Stomach (tissue), 8 donors: ENCODE measurements at regions not wholly inside any gene's neighbourhood (a gene's known extent, or its start where the extent isn't known, plus 50 kb on each side); places are given as distances from the start of the nearest gene placed in this dataset.

Experiments used
- DNase-seq, 2 donors: peaks; one replicate each; pipeline versions ENCODE4 v3.0.0 to v3.0.0-alpha.2; 2013 to 2019
- H3K27ac ChIP-seq, 5 donors: fragments of 200-600 bp in 4 of 5; sonication (generic) in 4 of 5; one replicate each; pipeline ENCODE4 v1.5.1; 2013 to 2019; ENCODE audit warnings: mild to moderate bottlenecking in 1 of 5, moderate library complexity in 1 of 5
- H3K27me3 ChIP-seq, 3 donors: fragments of 200-600 bp; sonication (generic); one replicate each; pipeline ENCODE4 v1.5.1; 2017 to 2019; ENCODE audit warnings: mixed run types in 1 of 3
- H3K36me3 ChIP-seq, 4 donors: fragments of 200-600 bp; sonication (generic); 1 replicate in 3 of 4; 2 replicates in 1 of 4; pipeline ENCODE4 v1.5.1; 2016 to 2019
- H3K4me1 ChIP-seq, 4 donors: fragments of 200-600 bp; sonication (generic); one replicate each; pipeline ENCODE4 v1.5.1; 2016 to 2019
- H3K4me3 ChIP-seq, 4 donors: fragments of 200-600 bp; sonication (generic) in 3 of 4; one replicate each; pipeline ENCODE4 v1.5.1; 2016 to 2019; ENCODE audit warnings: mild to moderate bottlenecking in 1 of 4
- H3K9me3 ChIP-seq, 4 donors: fragments of 200-600 bp; sonication (generic); one replicate each; pipeline ENCODE4 v1.5.1; 2016 to 2019
- EP300 ChIP-seq: sonication (generic); formaldehyde crosslinking; IDR thresholded peaks from one replicate; pipeline ENCODE4 v1.6.1; 2017; ENCODE audit warnings: antibody characterized with exemption
- POLR2A ChIP-seq, 4 donors: fragments of 450-650 bp; IDR thresholded peaks; one replicate each; pipeline ENCODE4 v1.6.1; 2016; ENCODE audit warnings: antibody characterized with exemption in 4 of 4, control low read depth in 2 of 4, mild to moderate bottlenecking in 1 of 4, moderate library complexity in 1 of 4
- POLR2AphosphoS5 ChIP-seq, 3 donors: sonication (generic); formaldehyde crosslinking; IDR thresholded peaks; one replicate each; pipeline ENCODE4 v1.6.1; 2016; ENCODE audit warnings: antibody characterized with exemption in 3 of 3
- WGBS, 5 donors: extraction: QIAGEN DNeasy Blood & Tissue Kit in 3 of 5; methylation state at CpG; one replicate each; pipeline versions ENCODE4 v1.1.5 to v1.1.7; 2013 to 2018; 5-methylcytosine and 5-hydroxymethylcytosine counted together
- intact Hi-C: fragments of 100-400 bp; cut with DNase I; formaldehyde crosslinking; loops from one replicate; pipeline ENCODE4 v1.15.1; 2023; ENCODE audit warnings: low total_unique reads
- TF ChIP-seq, protein P1 (sequence below), 7 experiments: fragments of 450-650 bp in 4 of 7; fragments of 200-600 bp in 3 of 7; sonication (generic) in 3 of 7; IDR thresholded peaks; one replicate each; pipeline ENCODE4 v1.5.1; 2016 to 2019; ENCODE audit warnings: antibody characterized with exemption in 7 of 7, control low read depth in 2 of 7, mild to moderate bottlenecking in 1 of 7
- donor health status: healthy with polysubstance abuse.
- donor health status: Bipolar disorder and iron deficiency.
- donor health status: healthy.

DNA sequence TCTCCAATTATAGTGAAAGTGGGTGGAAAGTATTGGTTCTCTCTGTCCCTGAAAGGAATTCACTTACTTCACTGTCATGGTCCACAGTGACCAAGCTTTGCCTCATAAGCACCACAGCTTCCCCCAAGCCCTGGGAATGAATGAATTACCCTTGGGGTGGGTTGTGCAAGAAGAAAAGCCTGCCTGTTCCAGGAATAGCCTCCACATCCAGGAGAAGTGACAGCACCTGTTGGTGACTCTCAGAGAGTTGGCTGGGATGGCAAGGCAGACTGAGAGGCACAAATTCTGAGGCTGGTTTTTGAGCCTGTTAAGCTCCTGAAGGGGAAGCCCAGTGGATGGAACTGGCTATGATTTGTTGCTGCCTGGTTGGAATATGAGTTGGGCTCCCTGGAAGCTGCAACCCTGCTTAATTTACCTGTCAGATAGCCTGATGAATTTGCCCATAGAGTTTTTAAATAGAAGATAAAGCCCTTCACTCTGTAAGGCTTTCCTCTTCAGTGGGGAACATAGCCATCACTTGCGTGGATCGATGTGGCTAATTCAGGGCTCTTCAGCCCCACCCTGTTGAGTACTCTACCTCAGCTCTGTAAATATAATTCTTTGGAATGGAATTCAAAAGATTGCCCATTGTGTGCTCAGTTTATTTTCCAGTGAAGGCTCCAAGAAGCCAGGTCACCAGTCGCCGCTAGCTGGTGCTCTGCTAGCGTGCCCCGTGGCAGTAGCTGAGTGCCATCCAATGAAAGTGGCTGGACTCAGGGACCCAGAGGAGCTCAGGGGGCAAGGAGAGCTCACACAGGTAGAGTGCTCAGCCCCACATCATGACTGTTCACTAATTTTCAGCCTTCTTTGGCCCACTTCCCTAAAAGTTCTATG is 479.3 kb downstream of the IRS1 start:
- no peaks in the 10 kb centered on the region for H3K36me3 ChIP-seq
- peak; percentile 42 to 63 for DNase-seq
- intact Hi-C loops: no loop called here
- 33 to 59% (median 48%) methylated on average over 6 of the region's 6 CpGs for WGBS, 5 donors
- H3K9me3 ChIP-seq: no peaks in the 10 kb centered on the region
- no peak overlapping the region for H3K27ac ChIP-seq
- TF ChIP-seq, protein P1, sequence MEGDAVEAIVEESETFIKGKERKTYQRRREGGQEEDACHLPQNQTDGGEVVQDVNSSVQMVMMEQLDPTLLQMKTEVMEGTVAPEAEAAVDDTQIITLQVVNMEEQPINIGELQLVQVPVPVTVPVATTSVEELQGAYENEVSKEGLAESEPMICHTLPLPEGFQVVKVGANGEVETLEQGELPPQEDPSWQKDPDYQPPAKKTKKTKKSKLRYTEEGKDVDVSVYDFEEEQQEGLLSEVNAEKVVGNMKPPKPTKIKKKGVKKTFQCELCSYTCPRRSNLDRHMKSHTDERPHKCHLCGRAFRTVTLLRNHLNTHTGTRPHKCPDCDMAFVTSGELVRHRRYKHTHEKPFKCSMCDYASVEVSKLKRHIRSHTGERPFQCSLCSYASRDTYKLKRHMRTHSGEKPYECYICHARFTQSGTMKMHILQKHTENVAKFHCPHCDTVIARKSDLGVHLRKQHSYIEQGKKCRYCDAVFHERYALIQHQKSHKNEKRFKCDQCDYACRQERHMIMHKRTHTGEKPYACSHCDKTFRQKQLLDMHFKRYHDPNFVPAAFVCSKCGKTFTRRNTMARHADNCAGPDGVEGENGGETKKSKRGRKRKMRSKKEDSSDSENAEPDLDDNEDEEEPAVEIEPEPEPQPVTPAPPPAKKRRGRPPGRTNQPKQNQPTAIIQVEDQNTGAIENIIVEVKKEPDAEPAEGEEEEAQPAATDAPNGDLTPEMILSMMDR (IDR thresholded peaks at IDR 0.05): peak in 2 of 7 experiments; percentile 26 to 48
- no peak for TF ChIP-seq EP300
- H3K4me3 ChIP-seq: no peak overlapping the region
- peaks cover 0 to 4% (median 0%) of the 10 kb centered on the region in 4 donors for H3K4me1 ChIP-seq
- H3K27me3 ChIP-seq: no peaks in the 10 kb centered on the region

DNA sequence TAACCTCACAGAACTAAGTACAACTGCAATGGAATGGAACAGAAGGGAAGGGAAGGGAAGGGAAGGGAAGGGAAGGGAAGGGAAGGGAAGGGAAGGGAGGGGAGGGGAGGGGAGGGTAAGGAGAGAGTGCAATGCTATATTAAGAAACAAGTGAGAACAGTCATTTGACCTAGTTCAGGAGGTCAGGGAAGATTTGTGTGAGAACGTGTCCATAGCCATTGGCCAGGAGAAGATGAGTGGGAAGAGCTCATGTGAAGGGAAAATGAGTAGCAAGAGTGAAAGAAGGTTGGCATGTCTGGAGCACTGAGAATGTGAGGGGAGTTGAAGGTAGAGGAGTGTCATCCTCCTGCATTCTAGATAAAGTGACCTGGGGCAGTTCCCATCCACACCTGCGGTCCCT is 481.6 kb downstream of the IRS1 start:
- no peak for DNase-seq
- no peak for TF ChIP-seq EP300
- TF ChIP-seq POLR2A (IDR thresholded peaks at IDR 0.05): no peak
- TF ChIP-seq, protein P1 (IDR thresholded peaks at IDR 0.05): no peak
- no peak for TF ChIP-seq POLR2AphosphoS5 (IDR thresholded peaks at IDR 0.05)
- intact Hi-C loops: no loop called here

DNA sequence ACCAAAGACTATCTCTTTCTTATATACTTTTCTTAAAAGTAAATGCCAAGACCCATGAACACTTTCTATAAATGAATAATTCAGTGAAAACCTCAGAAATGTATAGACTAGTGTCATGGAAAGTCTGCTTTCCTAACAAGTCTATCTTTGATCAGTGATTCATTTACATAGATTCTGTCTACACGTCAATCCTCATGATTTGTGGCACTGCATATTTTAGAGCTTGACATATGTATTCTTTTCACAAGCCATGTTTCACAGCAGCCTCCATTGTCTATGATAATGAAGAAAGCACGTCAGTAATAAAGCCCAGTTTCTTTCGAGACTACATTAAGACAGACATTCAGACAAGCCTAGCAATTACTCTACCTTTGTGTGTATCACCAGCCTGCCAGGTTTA is 486.6 kb downstream of the IRS1 start:
- Histone ChIP-seq H3K4me1 (peaks cover 0 to under 1% (median 0%) of the 10 kb centered on the region in 4 donors), H3K27me3 (no peaks in the 10 kb centered on the region), H3K4me3 (no peak overlapping the region), H3K9me3 (no peaks in the 10 kb centered on the region), H3K36me3 (no peaks in the 10 kb centered on the region), H3K27ac (no peak overlapping the region)
- intact Hi-C loops: no loop called here
- 84 to 95% (median 90%) methylated on average over 3 of the region's 3 CpGs for WGBS, 5 donors
- TF ChIP-seq, protein P1 (IDR thresholded peaks at IDR 0.05): no peak
- TF ChIP-seq EP300 (no peak), POLR2A (IDR thresholded peaks at IDR 0.05) (no peak), POLR2AphosphoS5 (IDR thresholded peaks at IDR 0.05) (no peak)
- DNase-seq: no peak

More for the DNA sequence above, 481.6 kb downstream of the IRS1 start:
- Histone ChIP-seq H3K4me3 (no peak overlapping the region), H3K36me3 (no peaks in the 10 kb centered on the region), H3K27me3 (no peaks in the 10 kb centered on the region), H3K4me1 (peaks cover 0 to 4% (median 0%) of the 10 kb centered on the region in 4 donors), H3K9me3 (no peaks in the 10 kb centered on the region), H3K27ac (no peak overlapping the region)
- WGBS, 5 donors: 73 to 90% (median 84%) methylated on average over 2 of the region's 2 CpGs

DNA sequence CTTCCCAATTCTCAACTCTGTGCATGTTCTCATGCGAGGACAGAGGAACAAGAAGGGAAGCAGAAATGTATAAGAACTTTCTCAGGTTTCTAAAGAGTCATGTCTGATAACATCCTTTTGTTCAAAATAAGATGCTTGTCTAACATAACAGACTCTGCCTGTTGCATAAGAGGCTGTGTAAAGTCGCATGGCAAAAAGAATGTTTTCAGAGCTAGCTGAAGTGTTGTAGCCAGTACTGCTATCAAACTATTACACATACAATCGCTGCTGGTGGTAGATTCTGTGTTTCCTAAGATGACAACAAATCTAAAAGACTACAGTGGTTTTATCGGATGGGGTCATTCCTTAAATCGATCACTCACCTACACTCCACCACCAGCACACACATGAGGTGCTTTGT is 487.5 kb downstream of the IRS1 start:
- 84 to 93% (median 90%) methylated on average over 5 of the region's 5 CpGs for WGBS, 5 donors
- no peak overlapping the region for H3K27ac ChIP-seq
- no peaks in the 10 kb centered on the region for H3K27me3 ChIP-seq
- intact Hi-C loops: no loop called here
- no peak overlapping the region for H3K4me3 ChIP-seq
- DNase-seq: no peak
- H3K9me3 ChIP-seq: no peaks in the 10 kb centered on the region
- TF ChIP-seq, protein P1 (IDR thresholded peaks at IDR 0.05): no peak
- TF ChIP-seq POLR2AphosphoS5 (IDR thresholded peaks at IDR 0.05): no peak
- TF ChIP-seq EP300: no peak
- TF ChIP-seq POLR2A (IDR thresholded peaks at IDR 0.05): no peak
- no peaks in the 10 kb centered on the region for H3K36me3 ChIP-seq
- peaks cover 0 to 4% (median 0%) of the 10 kb centered on the region in 4 donors for H3K4me1 ChIP-seq
